GM19463 (cell line): ENCODE measurements at regions not wholly inside any gene's neighbourhood (a gene's known extent, or its start where the extent isn't known, plus 50 kb on each side); places are given as distances from the start of the nearest gene placed in this dataset.

Experiments used
- ATAC-seq: cut with Tn5 transposase; IDR thresholded peaks from one replicate; pipeline ENCODE4 v1.9.1; 2021; ENCODE audit warnings: mild to moderate bottlenecking, moderate library complexity; ENCODE audit not compliant: unreplicated experiment

- ATAC-seq: no peak
Observed at GRCh38 chr4:65139998-65140397, 530.3 kb downstream of the EPHA5 start.

GRCh38 chr4:65126200-65126599, 544.1 kb downstream of the EPHA5 start:
- no peak for ATAC-seq

- ATAC-seq: no peak
Observed at GRCh38 chr4:65120287-65120686, 550.0 kb downstream of the EPHA5 start.

GRCh38 chr4:65102419-65102818, 567.9 kb downstream of the EPHA5 start:
- no peak for ATAC-seq

GRCh38 chr4:65096630-65097029, 573.7 kb downstream of the EPHA5 start:
- no peak for ATAC-seq

GRCh38 chr4:65089666-65090065, 580.6 kb downstream of the EPHA5 start:
- no peak for ATAC-seq

- ATAC-seq: no peak
Observed at GRCh38 chr4:65083076-65083475, 587.2 kb downstream of the EPHA5 start.

- no peak for ATAC-seq
Observed at GRCh38 chr4:65071564-65071963, 598.7 kb downstream of the EPHA5 start.

GRCh38 chr4:65069177-65069576, 601.1 kb downstream of the EPHA5 start:
- no peak for ATAC-seq

- ATAC-seq: no peak
Observed at GRCh38 chr4:65066106-65066505, 604.2 kb downstream of the EPHA5 start.

GRCh38 chr4:65063601-65064000, 606.7 kb downstream of the EPHA5 start:
- ATAC-seq: no peak

GRCh38 chr4:65050786-65051185, 619.5 kb downstream of the EPHA5 start:
- ATAC-seq: no peak

- ATAC-seq: no peak
Observed at GRCh38 chr4:65046192-65047133, 623.8 kb downstream of the EPHA5 start.

- no peak for ATAC-seq
Observed at GRCh38 chr4:65033899-65034298, 624.6 kb upstream of the TECRL start.

- no peak for ATAC-seq
Observed at GRCh38 chr4:65028592-65028991, 619.3 kb upstream of the TECRL start.

GRCh38 chr4:65023883-65024670, 614.8 kb upstream of the TECRL start:
- ATAC-seq: no peak

- ATAC-seq: no peak
Observed at GRCh38 chr4:65023081-65023480, 613.8 kb upstream of the TECRL start.

- ATAC-seq: no peak
Observed at GRCh38 chr4:65021737-65022136, 612.5 kb upstream of the TECRL start.

GRCh38 chr4:65021149-65021548, 611.9 kb upstream of the TECRL start:
- no peak for ATAC-seq

GRCh38 chr4:65019775-65020174, 610.5 kb upstream of the TECRL start:
- ATAC-seq: no peak

- ATAC-seq: no peak
Observed at GRCh38 chr4:65018313-65018712, 609.1 kb upstream of the TECRL start.

GRCh38 chr4:65014078-65014477, 604.8 kb upstream of the TECRL start:
- no peak for ATAC-seq
